ENCODE measurements at regions not wholly inside any gene's neighbourhood (a gene's known extent, or its start where the extent isn't known, plus 50 kb on each side); places are given as distances from the start of the nearest gene placed in this dataset.

- Histone ChIP-seq H3K9me3 (no peaks in the 10 kb centered on the region), H3K4me3 (no peak overlapping the region), H3K27me3 (no peaks in the 10 kb centered on the region), H3K36me3 (no peaks in the 10 kb centered on the region), H3K4me1 (no peaks in the 10 kb centered on the region), H3K27ac (no peak overlapping the region)
- TF ChIP-seq EP300 (IDR thresholded peaks at IDR 0.05) (no peak), POLR2A (IDR thresholded peaks at IDR 0.05) (no peak), CTCF (IDR thresholded peaks at IDR 0.05) (no peak)
- DNase-seq (ENCODE audit: low spot score in 2 of 2), result no peak
- 47 to 51% methylated on average over 3 of the region's 3 CpGs for WGBS, 2 donors
These were observed 59.8 kb upstream of the RUNX1 start for GRCh38 chr21:35108887-35109286.

- no peak for TF ChIP-seq POLR2A (IDR thresholded peaks at IDR 0.05)
- TF ChIP-seq CTCF (IDR thresholded peaks at IDR 0.05), result no peak
- TF ChIP-seq EP300 (IDR thresholded peaks at IDR 0.05), result no peak
- 78 to 79% methylated on average over 6 of the region's 6 CpGs for WGBS, 2 donors
- no peaks in the 10 kb centered on the region for H3K36me3 ChIP-seq
- no peaks in the 10 kb centered on the region for H3K27me3 ChIP-seq
- H3K9me3 ChIP-seq, result no peaks in the 10 kb centered on the region
- no peak for DNase-seq (ENCODE audit: low spot score in 2 of 2)
- no peaks in the 10 kb centered on the region for H3K4me1 ChIP-seq
- no peak overlapping the region for H3K4me3 ChIP-seq
- no peak overlapping the region for H3K27ac ChIP-seq
These were observed 58.4 kb upstream of the RUNX1 start for GRCh38 chr21:35107520-35107919.

GRCh38 chr21:35106246-35106835, 57.2 kb upstream of the RUNX1 start:
- no peak for DNase-seq (ENCODE audit: low spot score in 2 of 2)
- TF ChIP-seq CTCF (IDR thresholded peaks at IDR 0.05), result no peak
- no peak for TF ChIP-seq POLR2A (IDR thresholded peaks at IDR 0.05)
- no peak for TF ChIP-seq EP300 (IDR thresholded peaks at IDR 0.05)
- Histone ChIP-seq H3K9me3 (no peaks in the 10 kb centered on the region), H3K27me3 (no peaks in the 10 kb centered on the region), H3K4me3 (no peak overlapping the region), H3K27ac (no peak overlapping the region), H3K4me1 (no peaks in the 10 kb centered on the region), H3K36me3 (no peaks in the 10 kb centered on the region)
- 71 to 76% methylated on average over 11 of the region's 11 CpGs for WGBS, 2 donors

- peak in 1 of 2 donors; percentile 12 for DNase-seq (ENCODE audit: low spot score in 2 of 2)
- H3K27ac ChIP-seq, result no peak overlapping the region
These were observed 53.6 kb upstream of the RUNX1 start for GRCh38 chr21:35102488-35103371.

GRCh38 chr21:35100349-35100811, 51.3 kb upstream of the RUNX1 start:
- Histone ChIP-seq H3K9me3 (no peaks in the 10 kb centered on the region), H3K4me1 (no peaks in the 10 kb centered on the region), H3K27me3 (no peaks in the 10 kb centered on the region), H3K36me3 (no peaks in the 10 kb centered on the region), H3K27ac (no peak overlapping the region), H3K4me3 (no peak overlapping the region)
- DNase-seq (ENCODE audit: low spot score in 2 of 2), result no peak
- 78 to 91% methylated on average over 8 of the region's 8 CpGs for WGBS, 2 donors
- no peak for TF ChIP-seq POLR2A (IDR thresholded peaks at IDR 0.05)
- no peak for TF ChIP-seq CTCF (IDR thresholded peaks at IDR 0.05)
- no peak for TF ChIP-seq EP300 (IDR thresholded peaks at IDR 0.05)

More at GRCh38 chr21:35102488-35103371, 53.6 kb upstream of the RUNX1 start:
- Histone ChIP-seq H3K27me3 (no peaks in the 10 kb centered on the region), H3K4me1 (no peaks in the 10 kb centered on the region), H3K4me3 (no peak overlapping the region), H3K9me3 (no peaks in the 10 kb centered on the region), H3K36me3 (no peaks in the 10 kb centered on the region)
- TF ChIP-seq EP300 (IDR thresholded peaks at IDR 0.05), result peak in 1 of 2 donors; percentile 13
- no peak for TF ChIP-seq POLR2A (IDR thresholded peaks at IDR 0.05)
- WGBS, 2 donors, result 62 to 66% methylated on average over 8 of the region's 8 CpGs

Measured in tibial nerve (tissue), 4 donors.